Neural crest cell (in vitro differentiated cells): ENCODE measurements at regions not wholly inside any gene's neighbourhood (a gene's known extent, or its start where the extent isn't known, plus 50 kb on each side); places are given as distances from the start of the nearest gene placed in this dataset.
"Not testable (repeated sequence)": the region's sequence is repeated elsewhere in the genome, so short reads cannot be mapped to it uniquely, and the experiment has no call there.

ENCODE experiments used
- DNase-seq: peaks from one replicate; pipeline ENCODE4 v3.0.0; 2021; ENCODE audit warnings: low read depth, mixed read lengths, low spot score
- H3K27ac Mint-ChIP-seq: one replicate; pipeline ENCODE4 v1.8.0; 2021; ENCODE audit warnings: mild to moderate bottlenecking, mixed read lengths; ENCODE audit not compliant: unreplicated experiment
- H3K27me3 Mint-ChIP-seq: 2 replicates; pipeline ENCODE4 v1.8.0; 2021; ENCODE audit warnings: low read depth, mild to moderate bottlenecking, mixed read lengths
- H3K36me3 Mint-ChIP-seq: 2 replicates; pipeline ENCODE4 v1.8.0; 2021; ENCODE audit warnings: low read depth, mild to moderate bottlenecking, mixed read lengths
- H3K4me1 Mint-ChIP-seq: 2 replicates; pipeline ENCODE4 v1.8.0; 2021; ENCODE audit warnings: mixed read lengths
- H3K4me3 Mint-ChIP-seq: one replicate; pipeline ENCODE4 v1.8.0; 2021; ENCODE audit warnings: mild to moderate bottlenecking, mixed read lengths
- H3K9me3 Mint-ChIP-seq: 2 replicates; pipeline ENCODE4 v1.8.0; 2021; ENCODE audit warnings: mixed read lengths
- CTCF ChIP-seq: fragments of 200-600 bp; sonication (generic); conservative IDR thresholded peaks from 2 replicates; pipeline ENCODE4 v1.5.0; 2021; ENCODE audit warnings: antibody characterized with exemption, mild to moderate bottlenecking

- DNase-seq, result no peak
- H3K9me3 Mint-ChIP-seq, result peaks cover 11% of the 10 kb centered on the region
- peaks cover under 1% of the 10 kb centered on the region for H3K4me1 Mint-ChIP-seq
- H3K36me3 Mint-ChIP-seq, result peaks cover 4% of the 10 kb centered on the region
- no peak overlapping the region for H3K27ac Mint-ChIP-seq
- no peak overlapping the region for H3K4me3 Mint-ChIP-seq
- TF ChIP-seq CTCF, result no peak
- H3K27me3 Mint-ChIP-seq, result peaks cover 3% of the 10 kb centered on the region
These were observed 239.3 kb upstream of the SGCD start for GRCh38 chr5:156087577-156088110.

- not testable (repeated sequence) for H3K27ac Mint-ChIP-seq, H3K36me3 Mint-ChIP-seq, H3K27me3 Mint-ChIP-seq, DNase-seq, H3K4me3 Mint-ChIP-seq
- H3K4me1 Mint-ChIP-seq, result peaks cover 16% of the 10 kb centered on the region
- peaks cover 11% of the 10 kb centered on the region for H3K9me3 Mint-ChIP-seq
These were observed 236.7 kb upstream of the SGCD start for GRCh38 chr5:156089955-156090940.

- Mint-ChIP-seq H3K9me3 (peaks cover 11% of the 10 kb centered on the region), H3K27ac (no peak overlapping the region)
- TF ChIP-seq CTCF, result no peak
These were observed 233.9 kb upstream of the SGCD start for GRCh38 chr5:156093024-156093423.

GRCh38 chr5:156094001-156094400 lies 233.0 kb upstream of the SGCD start:
- no peak for TF ChIP-seq CTCF
- Mint-ChIP-seq H3K4me3 (no peak overlapping the region), H3K27ac (no peak overlapping the region), H3K9me3 (peaks cover 11% of the 10 kb centered on the region), H3K4me1 (peaks cover 16% of the 10 kb centered on the region), H3K27me3 (no peaks in the 10 kb centered on the region), H3K36me3 (peaks cover 4% of the 10 kb centered on the region)
- no peak for DNase-seq

More at GRCh38 chr5:156093024-156093423, 233.9 kb upstream of the SGCD start:
- no peaks in the 10 kb centered on the region for H3K27me3 Mint-ChIP-seq
- no peak for DNase-seq
- peaks cover 4% of the 10 kb centered on the region for H3K36me3 Mint-ChIP-seq
- H3K4me1 Mint-ChIP-seq, result peaks cover 16% of the 10 kb centered on the region
- H3K4me3 Mint-ChIP-seq, result no peak overlapping the region

- H3K36me3 Mint-ChIP-seq, result peaks cover 2% of the 10 kb centered on the region
- no peak for TF ChIP-seq CTCF
- peaks cover 16% of the 10 kb centered on the region for H3K4me1 Mint-ChIP-seq
These were observed 231.2 kb upstream of the SGCD start for GRCh38 chr5:156095709-156096241.

More at GRCh38 chr5:156095709-156096241, 231.2 kb upstream of the SGCD start:
- Mint-ChIP-seq H3K27me3 (no peaks in the 10 kb centered on the region), H3K27ac (no peak overlapping the region), H3K9me3 (peaks cover 2% of the 10 kb centered on the region), H3K4me3 (no peak overlapping the region)
- DNase-seq, result no peak
